ENCODE measurements at regions not wholly inside any gene's neighbourhood (a gene's known extent, or its start where the extent isn't known, plus 50 kb on each side); places are given as distances from the start of the nearest gene placed in this dataset.

DNA sequence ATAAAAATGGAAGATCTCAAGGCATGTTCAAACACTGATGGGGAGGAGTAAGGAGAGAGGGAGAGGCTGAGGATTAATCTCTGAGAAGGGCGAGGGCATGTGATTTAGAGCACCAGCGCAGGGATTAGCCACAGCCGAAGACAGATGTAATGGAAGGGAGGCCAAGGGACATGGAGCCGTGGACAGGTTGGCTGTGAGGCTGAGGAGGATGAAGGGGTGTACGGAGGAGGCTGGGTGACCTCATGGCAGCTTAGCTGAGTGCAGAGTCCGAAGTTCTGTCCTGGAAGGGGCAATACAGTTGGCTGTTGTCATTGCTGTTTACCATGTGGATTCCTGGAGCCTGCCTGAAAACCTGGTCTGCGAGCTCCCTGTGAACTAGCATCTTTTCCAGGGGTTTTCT, 342.8 kb downstream of the RPS6KC1 start:
- Histone ChIP-seq H4K20me1 (ENCODE audit: insufficient read depth) (no peaks in the 10 kb centered on the region), H3K27me3 (ENCODE audit: insufficient read depth, low read depth) (no peaks in the 10 kb centered on the region), H3K79me2 (ENCODE audit: insufficient read depth, low read depth) (no peaks in the 10 kb centered on the region), H3K36me3 (ENCODE audit: insufficient read depth) (no peaks in the 10 kb centered on the region), H3K4me2 (no peak overlapping the region), H3K4me1 (ENCODE audit: low read depth, poor library complexity, severe bottlenecking) (no peaks in the 10 kb centered on the region), H3K9ac (no peak overlapping the region), H3K4me3 (IDR thresholded peaks at IDR 0.05; ENCODE audit: insufficient read depth, low read depth, low read length) (no peak overlapping the region), H2AFZ (ENCODE audit: low read depth) (no peak overlapping the region), H3K27ac (no peak overlapping the region)
- TF ChIP-seq, protein P1, sequence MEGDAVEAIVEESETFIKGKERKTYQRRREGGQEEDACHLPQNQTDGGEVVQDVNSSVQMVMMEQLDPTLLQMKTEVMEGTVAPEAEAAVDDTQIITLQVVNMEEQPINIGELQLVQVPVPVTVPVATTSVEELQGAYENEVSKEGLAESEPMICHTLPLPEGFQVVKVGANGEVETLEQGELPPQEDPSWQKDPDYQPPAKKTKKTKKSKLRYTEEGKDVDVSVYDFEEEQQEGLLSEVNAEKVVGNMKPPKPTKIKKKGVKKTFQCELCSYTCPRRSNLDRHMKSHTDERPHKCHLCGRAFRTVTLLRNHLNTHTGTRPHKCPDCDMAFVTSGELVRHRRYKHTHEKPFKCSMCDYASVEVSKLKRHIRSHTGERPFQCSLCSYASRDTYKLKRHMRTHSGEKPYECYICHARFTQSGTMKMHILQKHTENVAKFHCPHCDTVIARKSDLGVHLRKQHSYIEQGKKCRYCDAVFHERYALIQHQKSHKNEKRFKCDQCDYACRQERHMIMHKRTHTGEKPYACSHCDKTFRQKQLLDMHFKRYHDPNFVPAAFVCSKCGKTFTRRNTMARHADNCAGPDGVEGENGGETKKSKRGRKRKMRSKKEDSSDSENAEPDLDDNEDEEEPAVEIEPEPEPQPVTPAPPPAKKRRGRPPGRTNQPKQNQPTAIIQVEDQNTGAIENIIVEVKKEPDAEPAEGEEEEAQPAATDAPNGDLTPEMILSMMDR (conservative IDR thresholded peaks at IDR 0.05; ENCODE audit: low read depth, low read length): no peak

DNA sequence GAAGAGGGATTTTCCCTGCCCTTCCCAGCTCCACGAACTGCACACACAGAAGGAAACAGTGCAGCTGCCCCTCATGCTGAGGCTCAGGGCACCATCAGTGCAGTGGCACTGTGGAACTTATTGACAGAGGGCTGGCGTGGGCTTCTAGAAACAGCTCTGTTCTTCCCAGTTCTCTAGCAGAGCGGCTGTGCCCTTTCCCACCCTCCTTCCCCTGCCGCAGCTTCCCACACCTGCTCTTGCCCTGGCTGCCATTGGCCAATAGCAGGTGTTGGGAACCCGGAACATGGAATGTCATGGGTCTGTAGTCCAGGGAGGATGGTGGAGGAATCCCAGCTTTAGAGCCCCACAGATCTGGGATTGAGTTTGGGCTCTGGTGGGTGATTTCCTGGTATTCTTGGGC, 343.8 kb downstream of the RPS6KC1 start:
- no peak overlapping the region for H3K4me3 ChIP-seq (IDR thresholded peaks at IDR 0.05; ENCODE audit: insufficient read depth, low read depth, low read length)
- no peak overlapping the region for H3K9ac ChIP-seq
- H3K36me3 ChIP-seq (ENCODE audit: insufficient read depth): no peaks in the 10 kb centered on the region
- H3K4me1 ChIP-seq (ENCODE audit: low read depth, poor library complexity, severe bottlenecking): no peaks in the 10 kb centered on the region
- H2AFZ ChIP-seq (ENCODE audit: low read depth): no peak overlapping the region
- no peaks in the 10 kb centered on the region for H4K20me1 ChIP-seq (ENCODE audit: insufficient read depth)
- TF ChIP-seq, protein P1 (conservative IDR thresholded peaks at IDR 0.05; ENCODE audit: low read depth, low read length): no peak
- no peaks in the 10 kb centered on the region for H3K79me2 ChIP-seq (ENCODE audit: insufficient read depth, low read depth)
- no peak overlapping the region for H3K27ac ChIP-seq
- no peaks in the 10 kb centered on the region for H3K27me3 ChIP-seq (ENCODE audit: insufficient read depth, low read depth)
- H3K4me2 ChIP-seq: no peak overlapping the region

DNA sequence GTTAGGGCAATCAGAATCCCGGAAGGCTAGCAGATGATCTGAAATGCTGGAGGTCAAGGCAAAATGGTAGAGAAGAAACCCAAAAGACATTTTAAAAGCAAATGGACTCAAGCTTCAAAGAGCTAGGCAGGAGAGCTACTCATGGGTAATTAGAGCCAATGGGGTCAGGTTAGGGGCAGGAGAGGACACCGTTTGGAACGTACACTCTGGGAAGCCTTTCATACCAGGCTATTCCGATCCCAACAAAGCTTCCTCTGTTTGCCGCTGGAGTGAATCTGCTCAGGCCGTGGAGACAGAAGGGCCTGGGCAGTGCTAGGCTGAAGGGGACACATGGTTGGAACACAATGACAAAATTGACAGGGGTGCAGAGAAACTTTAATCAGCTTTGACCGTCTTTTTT, 346.6 kb downstream of the RPS6KC1 start:
- Histone ChIP-seq H3K79me2 (ENCODE audit: insufficient read depth, low read depth) (no peaks in the 10 kb centered on the region), H3K4me2 (no peak overlapping the region), H3K27me3 (ENCODE audit: insufficient read depth, low read depth) (no peaks in the 10 kb centered on the region), H2AFZ (ENCODE audit: low read depth) (no peak overlapping the region), H3K4me1 (ENCODE audit: low read depth, poor library complexity, severe bottlenecking) (no peaks in the 10 kb centered on the region), H4K20me1 (ENCODE audit: insufficient read depth) (no peaks in the 10 kb centered on the region), H3K36me3 (ENCODE audit: insufficient read depth) (no peaks in the 10 kb centered on the region), H3K4me3 (IDR thresholded peaks at IDR 0.05; ENCODE audit: insufficient read depth, low read depth, low read length) (no peak overlapping the region), H3K9ac (no peak overlapping the region), H3K27ac (no peak overlapping the region)
- TF ChIP-seq, protein P1 (conservative IDR thresholded peaks at IDR 0.05; ENCODE audit: low read depth, low read length): no peak

DNA sequence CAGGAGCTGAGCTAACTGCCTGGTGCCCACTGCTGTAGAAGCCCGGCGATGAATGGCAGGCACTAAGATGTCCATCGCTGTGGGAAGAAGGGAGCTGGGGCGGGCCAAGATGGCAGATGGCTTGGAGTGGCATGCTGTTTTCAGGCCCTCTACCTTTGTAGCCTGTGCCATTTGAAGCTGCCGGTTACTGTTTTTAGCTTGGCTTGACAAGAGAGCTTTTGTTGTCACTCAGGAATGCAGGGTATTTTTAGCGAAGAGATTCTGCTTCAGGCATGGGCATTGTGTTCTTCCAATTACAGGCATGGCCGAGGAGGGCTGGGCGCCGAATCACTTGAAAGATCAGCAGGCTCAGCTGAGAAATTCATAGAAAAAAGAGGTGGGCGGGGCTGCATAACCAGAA, 348.7 kb downstream of the RPS6KC1 start:
- Histone ChIP-seq H3K4me1 (ENCODE audit: low read depth, poor library complexity, severe bottlenecking) (no peaks in the 10 kb centered on the region), H2AFZ (ENCODE audit: low read depth) (no peak overlapping the region), H3K9ac (no peak overlapping the region), H3K4me2 (no peak overlapping the region), H3K27ac (no peak overlapping the region), H4K20me1 (ENCODE audit: insufficient read depth) (no peaks in the 10 kb centered on the region), H3K79me2 (ENCODE audit: insufficient read depth, low read depth) (no peaks in the 10 kb centered on the region), H3K27me3 (ENCODE audit: insufficient read depth, low read depth) (no peaks in the 10 kb centered on the region), H3K36me3 (ENCODE audit: insufficient read depth) (no peaks in the 10 kb centered on the region), H3K4me3 (IDR thresholded peaks at IDR 0.05; ENCODE audit: insufficient read depth, low read depth, low read length) (no peak overlapping the region)
- TF ChIP-seq, protein P1 (conservative IDR thresholded peaks at IDR 0.05; ENCODE audit: low read depth, low read length): no peak

Data from KMS-11 (cell line).